ENCODE measurements at regions not wholly inside any gene's neighbourhood (a gene's known extent, or its start where the extent isn't known, plus 50 kb on each side); places are given as distances from the start of the nearest gene placed in this dataset.

DNA sequence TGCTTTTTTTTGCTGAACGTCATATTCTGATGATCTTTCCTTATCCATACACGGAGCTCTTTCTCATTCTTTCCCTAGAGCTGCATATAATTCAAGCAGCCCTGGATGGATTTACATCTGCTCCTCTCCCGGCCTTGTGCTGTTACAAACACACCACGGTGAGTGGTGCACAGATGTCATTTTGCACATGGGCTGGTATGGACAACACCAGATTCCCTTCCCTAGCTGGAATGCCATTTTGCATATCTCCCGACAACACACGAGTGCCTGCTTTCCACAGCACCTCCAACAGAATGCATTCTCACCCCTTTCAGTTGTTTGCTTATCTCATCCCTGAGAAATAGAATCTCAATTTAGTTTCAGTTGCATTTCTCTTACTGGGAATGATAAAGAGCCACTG lies 69.5 kb upstream of the AFDN start:
- TF ChIP-seq TAF1 (IDR thresholded peaks at IDR 0.05; ENCODE audit: low read depth) (no peak), POLR2AphosphoS5 (IDR thresholded peaks at IDR 0.05) (no peak)
- Histone ChIP-seq H3K27me3 (ENCODE audit: insufficient read depth, low read depth, low read length) (no peaks in the 10 kb centered on the region), H3K4me2 (ENCODE audit: low read length) (no peak overlapping the region), H3K79me2 (replicated peaks; ENCODE audit: insufficient read depth, low read length) (no peaks in the 10 kb centered on the region), H3K9ac (ENCODE audit: low read length) (no peak overlapping the region), H3F3A (ENCODE audit: insufficient read depth, low read length, poor library complexity, severe bottlenecking) (no peaks in the 10 kb centered on the region), H3K27ac (ENCODE audit: low read length) (no peak overlapping the region), H3K9me2 (ENCODE audit: insufficient read depth, low read length) (no peaks in the 10 kb centered on the region), H3K4me3 (ENCODE audit: low read length) (no peak overlapping the region), H3K36me3 (ENCODE audit: insufficient read depth, low read length) (no peaks in the 10 kb centered on the region), H4K20me1 (ENCODE audit: insufficient read depth) (no peaks in the 10 kb centered on the region), H3K9me3 (ENCODE audit: low read length) (no peaks in the 10 kb centered on the region), H2AFZ (ENCODE audit: low read depth, low read length) (no peak overlapping the region)

DNA sequence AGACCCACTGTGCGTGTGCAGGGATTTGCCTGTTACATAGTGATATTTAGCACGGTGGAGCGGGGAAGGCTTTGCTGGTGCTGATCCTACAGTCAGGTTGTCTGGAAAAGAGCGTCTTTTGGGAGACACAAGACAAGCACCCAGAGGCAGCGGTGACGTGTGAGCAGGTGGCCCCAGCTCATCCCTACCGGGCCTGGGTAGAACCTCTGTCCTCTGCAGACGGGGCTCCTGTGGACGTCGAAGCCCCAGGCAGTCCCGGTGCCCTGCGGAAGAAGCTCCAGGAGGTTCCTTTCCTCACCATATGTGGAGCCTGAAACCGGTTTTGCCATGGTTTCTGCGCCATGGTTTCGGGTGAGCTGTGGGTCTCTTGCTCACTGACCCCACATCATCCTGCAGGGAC lies 68.9 kb upstream of the AFDN start:
- Histone ChIP-seq H4K20me1 (ENCODE audit: insufficient read depth) (no peaks in the 10 kb centered on the region), H3K36me3 (ENCODE audit: insufficient read depth, low read length) (no peaks in the 10 kb centered on the region), H3K27me3 (ENCODE audit: insufficient read depth, low read depth, low read length) (no peaks in the 10 kb centered on the region), H3K4me2 (ENCODE audit: low read length) (no peak overlapping the region), H3K4me3 (ENCODE audit: low read length) (no peak overlapping the region), H3K9me3 (ENCODE audit: low read length) (no peaks in the 10 kb centered on the region), H3K27ac (ENCODE audit: low read length) (no peak overlapping the region), H3F3A (ENCODE audit: insufficient read depth, low read length, poor library complexity, severe bottlenecking) (no peaks in the 10 kb centered on the region), H3K79me2 (replicated peaks; ENCODE audit: insufficient read depth, low read length) (no peaks in the 10 kb centered on the region), H2AFZ (ENCODE audit: low read depth, low read length) (no peak overlapping the region), H3K9me2 (ENCODE audit: insufficient read depth, low read length) (no peaks in the 10 kb centered on the region), H3K9ac (ENCODE audit: low read length) (no peak overlapping the region)
- no peak for TF ChIP-seq SMC3 (conservative IDR thresholded peaks at IDR 0.05; ENCODE audit: poor library complexity)
- TF ChIP-seq POLR2AphosphoS5 (IDR thresholded peaks at IDR 0.05), result no peak
- TF ChIP-seq EZH2 (IDR thresholded peaks at IDR 0.05; ENCODE audit: borderline replicate concordance, insufficient read depth, low read length, poor library complexity, severe bottlenecking), result no peak
- TF ChIP-seq EP300 (conservative IDR thresholded peaks at IDR 0.05; ENCODE audit: poor library complexity, severe bottlenecking), result no peak
- TF ChIP-seq, protein P1, sequence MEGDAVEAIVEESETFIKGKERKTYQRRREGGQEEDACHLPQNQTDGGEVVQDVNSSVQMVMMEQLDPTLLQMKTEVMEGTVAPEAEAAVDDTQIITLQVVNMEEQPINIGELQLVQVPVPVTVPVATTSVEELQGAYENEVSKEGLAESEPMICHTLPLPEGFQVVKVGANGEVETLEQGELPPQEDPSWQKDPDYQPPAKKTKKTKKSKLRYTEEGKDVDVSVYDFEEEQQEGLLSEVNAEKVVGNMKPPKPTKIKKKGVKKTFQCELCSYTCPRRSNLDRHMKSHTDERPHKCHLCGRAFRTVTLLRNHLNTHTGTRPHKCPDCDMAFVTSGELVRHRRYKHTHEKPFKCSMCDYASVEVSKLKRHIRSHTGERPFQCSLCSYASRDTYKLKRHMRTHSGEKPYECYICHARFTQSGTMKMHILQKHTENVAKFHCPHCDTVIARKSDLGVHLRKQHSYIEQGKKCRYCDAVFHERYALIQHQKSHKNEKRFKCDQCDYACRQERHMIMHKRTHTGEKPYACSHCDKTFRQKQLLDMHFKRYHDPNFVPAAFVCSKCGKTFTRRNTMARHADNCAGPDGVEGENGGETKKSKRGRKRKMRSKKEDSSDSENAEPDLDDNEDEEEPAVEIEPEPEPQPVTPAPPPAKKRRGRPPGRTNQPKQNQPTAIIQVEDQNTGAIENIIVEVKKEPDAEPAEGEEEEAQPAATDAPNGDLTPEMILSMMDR (IDR thresholded peaks at IDR 0.05; ENCODE audit: poor library complexity, severe bottlenecking), result no peak
- no peak for TF ChIP-seq TAF1 (IDR thresholded peaks at IDR 0.05; ENCODE audit: low read depth)
- no peak for TF ChIP-seq MXI1 (conservative IDR thresholded peaks at IDR 0.05; ENCODE audit: poor library complexity, severe bottlenecking)
- TF ChIP-seq RAD21 (conservative IDR thresholded peaks at IDR 0.05), result no peak
- TF ChIP-seq, protein P2, sequence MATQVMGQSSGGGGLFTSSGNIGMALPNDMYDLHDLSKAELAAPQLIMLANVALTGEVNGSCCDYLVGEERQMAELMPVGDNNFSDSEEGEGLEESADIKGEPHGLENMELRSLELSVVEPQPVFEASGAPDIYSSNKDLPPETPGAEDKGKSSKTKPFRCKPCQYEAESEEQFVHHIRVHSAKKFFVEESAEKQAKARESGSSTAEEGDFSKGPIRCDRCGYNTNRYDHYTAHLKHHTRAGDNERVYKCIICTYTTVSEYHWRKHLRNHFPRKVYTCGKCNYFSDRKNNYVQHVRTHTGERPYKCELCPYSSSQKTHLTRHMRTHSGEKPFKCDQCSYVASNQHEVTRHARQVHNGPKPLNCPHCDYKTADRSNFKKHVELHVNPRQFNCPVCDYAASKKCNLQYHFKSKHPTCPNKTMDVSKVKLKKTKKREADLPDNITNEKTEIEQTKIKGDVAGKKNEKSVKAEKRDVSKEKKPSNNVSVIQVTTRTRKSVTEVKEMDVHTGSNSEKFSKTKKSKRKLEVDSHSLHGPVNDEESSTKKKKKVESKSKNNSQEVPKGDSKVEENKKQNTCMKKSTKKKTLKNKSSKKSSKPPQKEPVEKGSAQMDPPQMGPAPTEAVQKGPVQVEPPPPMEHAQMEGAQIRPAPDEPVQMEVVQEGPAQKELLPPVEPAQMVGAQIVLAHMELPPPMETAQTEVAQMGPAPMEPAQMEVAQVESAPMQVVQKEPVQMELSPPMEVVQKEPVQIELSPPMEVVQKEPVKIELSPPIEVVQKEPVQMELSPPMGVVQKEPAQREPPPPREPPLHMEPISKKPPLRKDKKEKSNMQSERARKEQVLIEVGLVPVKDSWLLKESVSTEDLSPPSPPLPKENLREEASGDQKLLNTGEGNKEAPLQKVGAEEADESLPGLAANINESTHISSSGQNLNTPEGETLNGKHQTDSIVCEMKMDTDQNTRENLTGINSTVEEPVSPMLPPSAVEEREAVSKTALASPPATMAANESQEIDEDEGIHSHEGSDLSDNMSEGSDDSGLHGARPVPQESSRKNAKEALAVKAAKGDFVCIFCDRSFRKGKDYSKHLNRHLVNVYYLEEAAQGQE (IDR thresholded peaks at IDR 0.05; ENCODE audit: borderline replicate concordance), result no peak
